CD4-positive, alpha-beta T cell treated with Interferon gamma for 1 hour (primary cell): ENCODE measurements at regions not wholly inside any gene's neighbourhood (a gene's known extent, or its start where the extent isn't known, plus 50 kb on each side); places are given as distances from the start of the nearest gene placed in this dataset.
"Not testable (repeated sequence)": the region's sequence is repeated elsewhere in the genome, so short reads cannot be mapped to it uniquely, and the experiment has no call there.

Experiments
- DNase-seq: peaks from one replicate; pipeline ENCODE4 v3.0.0-alpha.2; 2020

- DNase-seq: no peak
Measured at GRCh38 chr6:137787016-137787415, 80.0 kb upstream of the TNFAIP3 start.

GRCh38 chr6:137788248-137788647 is 78.8 kb upstream of the TNFAIP3 start:
- DNase-seq: no peak

GRCh38 chr6:137791281-137792159 is 75.5 kb upstream of the TNFAIP3 start:
- DNase-seq: no peak

- DNase-seq: no peak
Measured at GRCh38 chr6:137792160-137793033, 74.7 kb upstream of the TNFAIP3 start.

- DNase-seq: no peak
Measured at GRCh38 chr6:137793805-137794515, 73.1 kb upstream of the TNFAIP3 start.

GRCh38 chr6:137794516-137795201 is 72.4 kb upstream of the TNFAIP3 start:
- DNase-seq: no peak

- DNase-seq: no peak
Measured at GRCh38 chr6:137795501-137795900, 71.6 kb upstream of the TNFAIP3 start.

GRCh38 chr6:137798261-137798660 is 68.8 kb upstream of the TNFAIP3 start:
- DNase-seq: no peak

- no peak for DNase-seq
Measured at GRCh38 chr6:137798846-137799245, 68.2 kb upstream of the TNFAIP3 start.

GRCh38 chr6:137799950-137800568 is 67.0 kb upstream of the TNFAIP3 start:
- peak; percentile 71 for DNase-seq

GRCh38 chr6:137800762-137801161 is 66.3 kb upstream of the TNFAIP3 start:
- no peak for DNase-seq

- no peak for DNase-seq
Measured at GRCh38 chr6:137801352-137802114, 65.5 kb upstream of the TNFAIP3 start.

GRCh38 chr6:137802408-137803182 is 64.5 kb upstream of the TNFAIP3 start:
- no peak for DNase-seq

- no peak for DNase-seq
Measured at GRCh38 chr6:137804637-137805036, 62.4 kb upstream of the TNFAIP3 start.

- no peak for DNase-seq
Measured at GRCh38 chr6:137805622-137806021, 61.4 kb upstream of the TNFAIP3 start.

GRCh38 chr6:137806914-137807682 is 60.0 kb upstream of the TNFAIP3 start:
- no peak for DNase-seq

- no peak for DNase-seq
Measured at GRCh38 chr6:137808191-137808590, 58.9 kb upstream of the TNFAIP3 start.

- DNase-seq: no peak
Measured at GRCh38 chr6:137808836-137809315, 58.2 kb upstream of the TNFAIP3 start.

- not testable (repeated sequence) for DNase-seq
Measured at GRCh38 chr6:137809895-137810553, 57.0 kb upstream of the TNFAIP3 start.
